ENCODE measurements at regions not wholly inside any gene's neighbourhood (a gene's known extent, or its start where the extent isn't known, plus 50 kb on each side); places are given as distances from the start of the nearest gene placed in this dataset.
"Not testable (repeated sequence)": the region's sequence is repeated elsewhere in the genome, so short reads cannot be mapped to it uniquely, and the experiment has no call there.

DNA sequence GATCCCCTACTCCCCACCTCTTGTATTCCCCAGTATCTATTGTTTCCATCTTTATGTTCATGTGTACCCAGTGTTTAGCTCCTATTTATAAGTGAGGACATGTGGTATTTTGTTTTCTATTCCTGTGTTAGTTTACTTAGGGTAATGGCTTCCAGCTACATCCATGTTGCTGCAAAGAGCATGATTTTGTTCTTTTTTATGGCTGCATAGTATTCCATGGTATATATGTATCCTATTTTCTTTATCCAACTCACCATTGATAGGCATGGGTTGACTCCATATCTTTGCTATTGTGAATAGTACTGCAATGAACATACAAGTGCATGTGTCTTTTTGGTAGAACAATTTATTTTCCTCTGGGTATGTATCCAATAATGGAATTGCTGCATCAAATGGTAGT lies 154.6 kb upstream of the POGK start:
- H3K27ac Mint-ChIP-seq; H3K4me1 Mint-ChIP-seq (ENCODE audit: low read depth); H3K4me3 Mint-ChIP-seq (ENCODE audit: low read depth); H3K27me3 Mint-ChIP-seq (ENCODE audit: low read depth); intact Hi-C loops (cut with micrococcal nuclease); DNase-seq (ENCODE audit: low spot score); H3K9me3 Mint-ChIP-seq; H3K36me3 Mint-ChIP-seq (ENCODE audit: low read depth): not testable (repeated sequence)

DNA sequence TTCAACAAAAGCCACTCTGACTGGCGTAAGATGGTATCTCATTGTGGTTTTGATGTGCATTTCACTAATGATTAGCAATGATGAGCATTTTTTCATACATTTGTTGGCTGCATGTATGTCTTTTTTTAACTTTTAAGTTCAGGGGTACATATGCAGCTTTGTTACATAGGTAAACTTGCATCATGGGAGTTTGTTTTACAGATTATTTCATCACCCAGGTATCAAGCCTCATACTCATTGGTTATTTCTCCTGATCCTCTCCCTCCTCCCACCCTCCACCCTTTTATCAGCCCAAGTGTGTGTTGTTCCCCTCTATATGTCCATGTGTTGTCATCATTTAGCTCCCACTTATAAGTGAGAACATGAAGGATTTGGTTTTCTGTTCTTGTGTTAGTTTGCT lies 154.1 kb upstream of the POGK start:
- DNase-seq (ENCODE audit: low spot score), result no peak
- Mint-ChIP-seq H3K9me3 (peaks cover 8% of the 10 kb centered on the region), H3K4me3 (ENCODE audit: low read depth) (no peak overlapping the region), H3K27ac (no peak overlapping the region), H3K27me3 (ENCODE audit: low read depth) (no peaks in the 10 kb centered on the region), H3K36me3 (ENCODE audit: low read depth) (no peaks in the 10 kb centered on the region), H3K4me1 (ENCODE audit: low read depth) (no peaks in the 10 kb centered on the region)
- intact Hi-C loops (cut with micrococcal nuclease), result no loop called here

DNA sequence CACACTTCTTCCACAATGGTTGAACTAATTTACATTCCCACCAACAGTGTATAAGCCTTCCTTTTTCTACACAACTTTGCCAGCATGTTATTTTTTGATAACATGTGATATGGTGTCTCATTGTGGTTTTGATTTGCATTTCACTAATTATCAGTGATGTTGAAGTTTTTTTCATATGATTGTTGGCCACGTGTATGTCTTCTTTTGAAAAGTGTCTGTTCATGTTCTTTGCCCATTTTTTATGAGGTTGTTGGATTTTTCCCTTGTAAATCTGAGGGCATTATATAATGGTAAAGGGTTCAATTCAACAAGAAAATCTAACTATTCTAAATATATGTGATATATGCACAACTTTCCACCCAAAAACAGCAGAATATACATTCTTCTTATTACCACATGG lies 153.4 kb upstream of the POGK start:
- H3K4me3 Mint-ChIP-seq (ENCODE audit: low read depth); H3K27me3 Mint-ChIP-seq (ENCODE audit: low read depth); H3K27ac Mint-ChIP-seq; H3K4me1 Mint-ChIP-seq (ENCODE audit: low read depth); H3K36me3 Mint-ChIP-seq (ENCODE audit: low read depth); DNase-seq (ENCODE audit: low spot score); H3K9me3 Mint-ChIP-seq; intact Hi-C loops (cut with micrococcal nuclease): not testable (repeated sequence)

DNA sequence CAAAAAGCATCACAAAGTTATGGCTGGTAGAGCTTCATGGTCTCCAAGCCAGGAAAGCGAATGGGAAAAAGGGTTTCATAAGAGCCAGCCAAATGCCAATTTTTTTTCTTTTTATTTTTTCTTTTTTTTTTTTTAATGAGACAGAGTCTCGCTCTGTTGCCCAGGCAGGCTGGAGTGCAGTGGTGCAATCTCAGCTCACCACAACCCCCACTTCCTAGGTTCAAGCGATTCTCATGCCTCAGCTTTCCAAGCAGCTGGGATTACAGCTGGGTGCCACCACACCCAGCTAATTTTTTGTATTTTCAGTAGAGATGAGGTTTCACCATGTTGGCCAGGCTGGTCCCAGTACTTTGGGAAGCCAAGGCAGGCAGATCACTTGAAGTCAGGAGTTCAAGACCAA lies 148.7 kb upstream of the POGK start:
- H3K4me3 Mint-ChIP-seq (ENCODE audit: low read depth); H3K9me3 Mint-ChIP-seq; DNase-seq (ENCODE audit: low spot score); H3K27ac Mint-ChIP-seq; intact Hi-C loops (cut with micrococcal nuclease); H3K4me1 Mint-ChIP-seq (ENCODE audit: low read depth); H3K27me3 Mint-ChIP-seq (ENCODE audit: low read depth); H3K36me3 Mint-ChIP-seq (ENCODE audit: low read depth): not testable (repeated sequence)

DNA sequence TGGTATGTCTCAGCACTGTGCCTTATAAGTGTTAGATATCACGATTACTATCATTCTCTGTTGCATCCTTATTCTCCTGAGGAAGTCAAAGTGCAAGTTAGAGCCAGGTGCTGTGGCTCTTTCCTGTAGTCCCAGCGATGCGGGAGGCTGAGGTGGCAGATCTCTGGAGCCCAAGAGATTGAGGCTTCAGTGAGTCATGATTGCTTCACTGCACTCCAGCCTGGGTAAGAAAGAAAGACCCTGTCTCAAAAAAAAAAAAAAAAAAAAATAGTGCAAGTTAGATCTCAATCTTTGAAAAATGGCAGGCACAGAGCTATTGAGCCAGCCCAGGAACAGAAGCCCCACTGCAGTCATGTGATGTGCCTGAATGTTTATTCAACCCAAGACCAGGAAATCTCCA lies 147.8 kb upstream of the POGK start:
- no peaks in the 10 kb centered on the region for H3K36me3 Mint-ChIP-seq (ENCODE audit: low read depth)
- no peaks in the 10 kb centered on the region for H3K4me1 Mint-ChIP-seq (ENCODE audit: low read depth)
- intact Hi-C loops (cut with micrococcal nuclease), result no loop called here
- H3K9me3 Mint-ChIP-seq, result peaks cover 3% of the 10 kb centered on the region
- no peak for DNase-seq (ENCODE audit: low spot score)
- no peak overlapping the region for H3K4me3 Mint-ChIP-seq (ENCODE audit: low read depth)
- H3K27me3 Mint-ChIP-seq (ENCODE audit: low read depth), result no peaks in the 10 kb centered on the region
- H3K27ac Mint-ChIP-seq, result no peak overlapping the region

DNA sequence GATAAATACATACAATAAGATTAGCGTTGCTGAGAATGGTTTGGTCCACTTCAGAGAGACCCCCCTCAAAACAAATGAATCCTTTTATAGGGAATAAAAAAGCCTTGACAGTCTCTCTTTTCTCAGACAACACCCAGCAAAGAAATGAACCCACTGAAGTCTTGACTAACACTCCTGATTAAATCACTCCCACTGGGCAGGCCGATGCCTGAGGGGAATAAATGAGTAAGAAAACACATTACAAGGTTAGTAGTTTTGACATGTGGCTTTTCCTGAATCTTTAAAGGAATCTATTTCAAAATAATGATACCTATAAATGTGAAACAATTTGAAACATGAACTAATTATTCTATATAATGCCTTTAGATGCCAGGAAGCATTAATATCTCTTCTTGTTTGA lies 146.9 kb upstream of the POGK start:
- Mint-ChIP-seq H3K9me3 (no peaks in the 10 kb centered on the region), H3K4me3 (ENCODE audit: low read depth) (no peak overlapping the region), H3K36me3 (ENCODE audit: low read depth) (no peaks in the 10 kb centered on the region), H3K4me1 (ENCODE audit: low read depth) (no peaks in the 10 kb centered on the region), H3K27ac (no peak overlapping the region), H3K27me3 (ENCODE audit: low read depth) (no peaks in the 10 kb centered on the region)
- no peak for DNase-seq (ENCODE audit: low spot score)
- intact Hi-C loops (cut with micrococcal nuclease), result no loop called here

DNA sequence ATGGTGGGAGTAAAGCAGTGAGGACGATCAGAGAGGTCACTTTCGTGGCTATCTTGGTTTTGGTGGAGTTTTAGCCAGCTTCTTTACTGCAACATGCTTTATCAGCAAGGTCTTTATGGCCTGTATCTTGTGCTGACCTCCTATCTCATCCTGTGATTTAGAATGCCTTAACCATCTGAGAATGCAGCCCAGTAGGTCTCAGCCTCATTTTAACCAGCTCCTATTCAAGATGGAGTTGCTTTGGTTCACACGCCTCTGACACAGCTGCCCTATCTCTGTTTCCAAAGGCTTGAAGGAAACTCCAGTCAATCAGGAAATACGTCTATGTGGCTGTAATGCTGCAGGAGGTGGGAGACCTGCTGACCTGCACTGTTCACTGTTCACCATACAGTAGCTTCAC lies 146.1 kb upstream of the POGK start:
- DNase-seq (ENCODE audit: low spot score), result no peak
- H3K9me3 Mint-ChIP-seq, result no peaks in the 10 kb centered on the region
- H3K27me3 Mint-ChIP-seq (ENCODE audit: low read depth), result no peaks in the 10 kb centered on the region
- no peak overlapping the region for H3K4me3 Mint-ChIP-seq (ENCODE audit: low read depth)
- H3K4me1 Mint-ChIP-seq (ENCODE audit: low read depth), result no peaks in the 10 kb centered on the region
- intact Hi-C loops (cut with micrococcal nuclease), result no loop called here
- H3K36me3 Mint-ChIP-seq (ENCODE audit: low read depth), result no peaks in the 10 kb centered on the region
- H3K27ac Mint-ChIP-seq, result no peak overlapping the region

DNA sequence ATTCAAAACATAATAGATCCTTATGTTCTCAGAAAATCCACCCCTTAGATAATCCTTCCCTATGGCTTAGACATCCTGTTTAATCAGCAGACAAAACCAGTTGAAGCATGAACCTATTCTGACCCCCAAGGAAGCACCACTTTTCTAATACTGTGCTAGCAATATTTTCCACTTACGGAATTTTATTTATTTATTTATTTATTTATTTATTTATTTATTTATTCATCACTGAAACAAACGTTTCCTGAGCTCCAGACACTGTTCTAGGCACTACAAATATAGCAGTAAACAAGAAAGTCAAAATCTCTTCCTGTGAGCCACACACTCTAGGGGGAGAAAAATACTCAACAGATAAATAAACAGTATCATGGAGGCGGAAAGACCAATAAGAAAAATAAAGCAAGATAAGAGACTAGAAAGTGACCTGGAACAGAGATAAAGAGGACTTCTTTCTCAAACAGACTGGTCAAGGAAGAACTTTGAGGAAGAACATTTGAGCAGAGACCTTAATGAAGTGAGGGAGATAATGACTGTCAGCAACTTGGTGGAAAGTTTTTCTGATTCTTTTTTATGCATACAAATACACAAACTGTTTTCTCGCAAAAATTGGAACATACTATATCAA lies 145.5 kb upstream of the POGK start:
- no peak overlapping the region for H3K4me3 Mint-ChIP-seq (ENCODE audit: low read depth)
- no peaks in the 10 kb centered on the region for H3K9me3 Mint-ChIP-seq
- no peaks in the 10 kb centered on the region for H3K36me3 Mint-ChIP-seq (ENCODE audit: low read depth)
- H3K27me3 Mint-ChIP-seq (ENCODE audit: low read depth), result no peaks in the 10 kb centered on the region
- no peak for DNase-seq (ENCODE audit: low spot score)
- H3K4me1 Mint-ChIP-seq (ENCODE audit: low read depth), result no peaks in the 10 kb centered on the region
- no peak overlapping the region for H3K27ac Mint-ChIP-seq
- intact Hi-C loops (cut with micrococcal nuclease), result no loop called here

DNA sequence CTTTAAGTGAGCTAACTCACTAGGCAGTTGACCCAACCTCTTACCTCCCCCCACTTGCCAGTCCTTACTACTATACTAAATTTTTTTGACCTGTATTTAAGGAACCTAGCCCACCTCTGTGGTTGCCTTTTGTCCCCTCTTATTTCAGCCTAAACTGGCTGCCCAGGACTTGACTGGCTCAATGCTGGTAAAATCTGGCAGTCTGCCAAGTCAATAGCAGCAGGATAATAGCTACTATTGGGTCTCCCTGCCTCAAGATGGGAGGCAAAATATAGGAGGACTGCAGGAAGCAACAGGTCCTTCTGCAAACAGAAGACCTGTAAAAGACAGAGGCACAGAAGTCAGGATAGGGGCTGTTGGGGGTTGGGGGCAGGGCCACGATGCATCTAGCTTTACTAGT lies 144.2 kb upstream of the POGK start:
- intact Hi-C loops (cut with micrococcal nuclease), result no loop called here
- no peak overlapping the region for H3K27ac Mint-ChIP-seq
- no peak overlapping the region for H3K4me3 Mint-ChIP-seq (ENCODE audit: low read depth)
- H3K36me3 Mint-ChIP-seq (ENCODE audit: low read depth), result no peaks in the 10 kb centered on the region
- no peaks in the 10 kb centered on the region for H3K9me3 Mint-ChIP-seq
- no peaks in the 10 kb centered on the region for H3K27me3 Mint-ChIP-seq (ENCODE audit: low read depth)
- no peak for DNase-seq (ENCODE audit: low spot score)
- H3K4me1 Mint-ChIP-seq (ENCODE audit: low read depth), result no peaks in the 10 kb centered on the region

DNA sequence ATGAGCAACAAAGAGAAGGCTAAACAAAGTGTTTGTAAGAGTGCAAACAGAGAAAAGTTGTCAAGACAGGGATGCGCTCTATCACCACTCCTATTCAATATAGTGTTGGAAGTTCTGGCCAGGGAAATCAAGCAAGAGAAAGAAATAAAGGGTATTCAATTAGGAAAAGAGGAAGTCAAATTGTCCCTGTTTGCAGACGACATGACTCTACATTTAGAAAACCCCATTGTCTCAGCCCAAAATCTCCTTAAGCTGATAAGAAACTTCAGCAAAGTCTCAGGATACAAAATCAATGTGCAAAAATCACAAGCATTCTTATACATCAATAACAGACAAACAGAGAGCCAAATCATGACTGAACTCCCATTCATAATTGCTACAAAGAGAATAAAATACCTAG lies 143.4 kb upstream of the POGK start:
- DNase-seq (ENCODE audit: low spot score); H3K27ac Mint-ChIP-seq; intact Hi-C loops (cut with micrococcal nuclease); H3K4me1 Mint-ChIP-seq (ENCODE audit: low read depth); H3K27me3 Mint-ChIP-seq (ENCODE audit: low read depth); H3K9me3 Mint-ChIP-seq; H3K36me3 Mint-ChIP-seq (ENCODE audit: low read depth); H3K4me3 Mint-ChIP-seq (ENCODE audit: low read depth): not testable (repeated sequence)

DNA sequence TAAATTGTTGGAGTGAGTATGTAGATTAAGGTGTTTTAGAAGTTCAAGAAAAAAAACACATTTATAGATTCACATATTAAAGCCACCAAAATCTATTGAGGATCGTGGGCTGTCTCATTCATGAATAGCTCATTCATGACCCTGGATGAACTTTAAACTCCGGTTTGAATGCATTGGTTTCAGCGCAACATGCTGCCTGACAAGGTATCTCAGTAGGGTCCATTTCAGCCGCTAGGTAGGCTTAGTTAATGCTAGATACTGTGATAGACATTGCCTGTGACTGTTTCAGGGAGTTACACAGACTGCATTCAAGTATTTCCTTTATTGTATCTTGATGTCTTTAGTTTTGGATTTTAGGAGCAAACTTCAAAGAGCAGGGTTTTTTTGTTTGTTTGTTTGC lies 140.5 kb upstream of the POGK start:
- Mint-ChIP-seq H3K4me3 (ENCODE audit: low read depth) (no peak overlapping the region), H3K27ac (no peak overlapping the region), H3K4me1 (ENCODE audit: low read depth) (no peaks in the 10 kb centered on the region), H3K27me3 (ENCODE audit: low read depth) (peaks cover 2% of the 10 kb centered on the region), H3K9me3 (no peaks in the 10 kb centered on the region), H3K36me3 (ENCODE audit: low read depth) (no peaks in the 10 kb centered on the region)
- no peak for DNase-seq (ENCODE audit: low spot score)
- intact Hi-C loops (cut with micrococcal nuclease), result no loop called here

DNA sequence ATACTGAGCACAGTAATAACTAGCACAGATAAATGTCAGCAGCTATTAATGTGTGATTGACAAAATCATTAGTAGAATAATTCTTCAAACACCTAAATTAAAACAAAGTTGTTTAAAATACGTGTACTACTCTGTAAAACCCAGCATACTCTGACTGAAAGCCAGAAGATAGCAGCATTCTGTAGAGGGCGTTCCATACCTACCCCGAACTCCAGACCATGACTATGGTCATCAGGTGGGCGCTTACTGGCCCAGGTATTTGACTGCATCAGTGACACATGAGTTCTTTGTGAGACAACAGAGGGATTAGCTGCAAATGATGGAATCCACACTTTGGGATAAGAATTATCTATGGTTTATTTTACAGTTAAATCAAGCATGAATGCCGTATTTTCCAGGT lies 139.7 kb upstream of the POGK start:
- intact Hi-C loops (cut with micrococcal nuclease), result no loop called here
- H3K27me3 Mint-ChIP-seq (ENCODE audit: low read depth), result peaks cover 2% of the 10 kb centered on the region
- no peak for DNase-seq (ENCODE audit: low spot score)
- no peaks in the 10 kb centered on the region for H3K36me3 Mint-ChIP-seq (ENCODE audit: low read depth)
- H3K4me3 Mint-ChIP-seq (ENCODE audit: low read depth), result no peak overlapping the region
- H3K9me3 Mint-ChIP-seq, result no peaks in the 10 kb centered on the region
- H3K27ac Mint-ChIP-seq, result no peak overlapping the region
- H3K4me1 Mint-ChIP-seq (ENCODE audit: low read depth), result no peaks in the 10 kb centered on the region

DNA sequence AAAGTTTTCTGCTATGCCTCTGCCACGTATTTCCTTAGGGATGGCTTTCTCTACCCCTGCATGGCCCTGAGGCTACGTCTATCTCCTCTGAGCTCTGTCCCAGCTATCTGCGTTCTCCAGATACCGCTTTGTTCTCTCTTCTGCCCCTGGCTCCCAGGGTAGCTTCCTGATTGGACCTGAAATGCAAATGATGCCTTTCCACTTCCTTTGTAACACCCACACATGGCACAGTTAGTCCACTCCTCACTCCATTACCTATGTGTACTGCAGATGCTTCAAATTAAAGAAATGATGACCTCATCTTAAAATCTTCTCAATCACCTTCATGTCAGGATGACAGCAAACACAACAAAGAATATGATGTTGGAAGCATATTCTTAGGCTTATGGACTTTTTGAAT lies 138.6 kb upstream of the POGK start:
- H3K27me3 Mint-ChIP-seq (ENCODE audit: low read depth), result peaks cover 2% of the 10 kb centered on the region
- H3K27ac Mint-ChIP-seq, result no peak overlapping the region
- no peak for DNase-seq (ENCODE audit: low spot score)
- no peaks in the 10 kb centered on the region for H3K4me1 Mint-ChIP-seq (ENCODE audit: low read depth)
- H3K4me3 Mint-ChIP-seq (ENCODE audit: low read depth), result no peak overlapping the region
- no peaks in the 10 kb centered on the region for H3K9me3 Mint-ChIP-seq
- no peaks in the 10 kb centered on the region for H3K36me3 Mint-ChIP-seq (ENCODE audit: low read depth)
- intact Hi-C loops (cut with micrococcal nuclease), result no loop called here

DNA sequence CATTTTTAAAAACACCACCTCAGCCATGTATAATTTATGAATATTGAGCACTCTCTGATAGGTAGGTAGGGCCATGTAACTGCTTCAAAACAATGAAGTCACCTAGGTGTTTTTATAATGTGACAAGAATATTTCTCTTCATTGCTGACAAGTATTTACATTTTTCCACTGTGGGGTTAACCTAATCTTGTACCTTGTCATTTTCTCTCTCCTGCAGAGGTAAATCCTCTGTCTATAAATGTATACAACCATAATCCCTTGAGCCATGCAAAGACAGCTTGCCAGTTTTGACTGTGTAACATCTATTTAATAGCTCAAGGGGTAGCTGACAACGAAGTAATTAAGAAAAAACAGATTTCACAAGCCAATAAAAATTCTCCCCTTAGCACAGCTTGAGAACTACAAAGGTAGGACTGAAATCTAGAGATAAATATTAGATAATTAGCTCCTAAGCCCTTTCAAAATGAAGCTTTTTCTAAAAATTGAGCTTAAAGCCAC lies 137.6 kb upstream of the POGK start:
- no peak overlapping the region for H3K4me3 Mint-ChIP-seq (ENCODE audit: low read depth)
- no peak for DNase-seq (ENCODE audit: low spot score)
- intact Hi-C loops (cut with micrococcal nuclease), result no loop called here

More for the DNA sequence above, 137.6 kb upstream of the POGK start:
- Mint-ChIP-seq H3K4me1 (ENCODE audit: low read depth) (no peaks in the 10 kb centered on the region), H3K36me3 (ENCODE audit: low read depth) (no peaks in the 10 kb centered on the region), H3K27me3 (ENCODE audit: low read depth) (peaks cover 2% of the 10 kb centered on the region), H3K27ac (no peak overlapping the region), H3K9me3 (no peaks in the 10 kb centered on the region)

All from activated T-helper 2 cell treated with anti-CD3 and anti-CD28 coated beads, Interferon-gamma antibody, Interleukin-2, Interleukin-4, amounts not matched to agents 10 μg/mL and 5 μg/mL and 100 μg/mL, durations not matched to agents 14 hours and 24 hours and 36 hours (primary cell).